DND-41 (cell line): ENCODE measurements at regions not wholly inside any gene's neighbourhood (a gene's known extent, or its start where the extent isn't known, plus 50 kb on each side); places are given as distances from the start of the nearest gene placed in this dataset.

ENCODE experiments used
- ATAC-seq: fragments of 200-7000 bp; cut with Tn5 transposase; 3 replicates; pipeline ENCODE4 v1.9.1; 2021; ENCODE audit warnings: low read depth; ENCODE audit not compliant: insufficient read depth
- DNase-seq: peaks from one replicate; pipeline ENCODE4 v3.0.0-alpha.2; 2020
- H2AFZ ChIP-seq: 2 replicates; pipeline ENCODE4 v1.6.0; 2012; ENCODE audit warnings: low read depth, low read length
- H3K27ac ChIP-seq: 2 replicates; pipeline ENCODE4 v1.5.1; 2012; ENCODE audit warnings: low read length, inconsistent platforms
- H3K27me3 ChIP-seq: fragments of 200-600 bp; sonication (generic); 2 replicates; pipeline ENCODE4 v1.6.0; 2012; ENCODE audit warnings: low read length, mild to moderate bottlenecking, inconsistent platforms; ENCODE audit not compliant: insufficient read depth, poor library complexity
- H3K36me3 ChIP-seq: 2 replicates; pipeline ENCODE4 v1.5.1; 2012; ENCODE audit warnings: low read length, inconsistent platforms; ENCODE audit not compliant: insufficient read depth
- H3K4me1 ChIP-seq: 2 replicates; pipeline ENCODE4 v1.5.1; 2012; ENCODE audit warnings: mild to moderate bottlenecking, low read length; ENCODE audit not compliant: insufficient read depth
- H3K4me2 ChIP-seq: 2 replicates; pipeline ENCODE4 v1.6.0; 2012; ENCODE audit warnings: mild to moderate bottlenecking, moderate library complexity, low read length, inconsistent platforms; ENCODE audit not compliant: insufficient read depth
- H3K4me3 ChIP-seq, 2 experiments: fragments of 200-600 bp in 1 of 2; shearing (Covaris generic) in 1 of 2; 2 replicates each; pipeline ENCODE4 v1.5.1; 2012 to 2016; ENCODE audit warnings: inconsistent platforms in 2 of 2, low read length in 2 of 2, mild to moderate bottlenecking in 2 of 2, low read depth in 1 of 2, moderate library complexity in 1 of 2
- H3K79me2 ChIP-seq: 2 replicates; pipeline ENCODE4 v1.6.0; 2012; ENCODE audit warnings: low read length, inconsistent platforms; ENCODE audit not compliant: insufficient read depth
- H3K9ac ChIP-seq: 2 replicates; pipeline ENCODE4 v1.6.0; 2012; ENCODE audit warnings: low read depth, mild to moderate bottlenecking, inconsistent platforms, low read length, moderate library complexity
- H3K9me3 ChIP-seq: 2 replicates; pipeline ENCODE4 v1.5.1; 2012; ENCODE audit warnings: low read length, moderate library complexity, mild to moderate bottlenecking, inconsistent platforms; ENCODE audit not compliant: insufficient read depth, severe bottlenecking
- H4K20me1 ChIP-seq: 2 replicates; pipeline ENCODE4 v1.6.0; 2012; ENCODE audit warnings: low read length; ENCODE audit not compliant: insufficient read depth
- EZH2 ChIP-seq: IDR thresholded peaks from 3 replicates; pipeline ENCODE4 v1.6.1; 2012; ENCODE audit warnings: borderline replicate concordance, low read depth, mild to moderate bottlenecking, moderate library complexity, low read length, inconsistent platforms; ENCODE audit not compliant: severe bottlenecking
- TF ChIP-seq, protein P1 (sequence below): IDR thresholded peaks from 2 replicates; pipeline ENCODE4 v1.5.1; 2012; ENCODE audit warnings: borderline replicate concordance, low read length, moderate library complexity, mild to moderate bottlenecking; ENCODE audit not compliant: poor library complexity, severe bottlenecking; ENCODE audit errors: extremely low read depth

DNA sequence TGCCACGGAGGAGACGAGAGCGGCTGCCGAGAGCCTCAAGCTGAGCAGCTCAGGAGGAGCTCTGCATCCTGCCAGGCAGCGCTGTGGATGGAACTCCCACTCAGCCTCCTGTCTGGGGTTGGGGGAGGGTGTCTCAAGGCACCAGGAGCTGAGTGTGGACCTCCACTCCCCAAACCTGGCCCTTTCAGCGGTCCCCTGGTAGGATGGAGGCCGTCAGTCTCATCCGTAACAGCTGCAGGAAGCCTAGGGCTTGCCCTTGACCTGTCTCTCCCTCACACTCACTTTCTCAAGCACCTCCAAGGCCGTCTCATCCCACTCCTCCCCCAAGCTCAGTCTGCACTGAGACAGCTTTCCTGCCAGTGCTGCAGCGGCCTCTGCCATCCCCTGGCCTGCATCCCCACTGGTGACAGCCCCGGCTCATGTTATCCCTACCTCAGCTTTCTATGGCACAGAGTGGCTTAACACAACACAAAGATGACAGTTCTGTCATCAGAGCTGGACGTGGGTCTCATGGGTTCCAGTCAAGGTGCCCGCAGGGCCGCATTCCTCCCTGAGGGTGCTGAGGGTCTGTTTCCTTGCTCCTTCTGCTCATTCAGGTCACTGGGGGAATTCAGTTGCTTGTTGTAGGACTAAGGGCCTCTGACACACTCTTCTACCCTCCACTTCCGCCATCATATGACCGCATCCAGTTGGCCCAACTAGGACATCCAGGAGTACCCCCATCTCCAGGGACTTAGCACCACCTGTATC, 341.9 kb upstream of the B3GAT1 start:
- ATAC-seq (no peak), DNase-seq (no peak)
- Histone ChIP-seq H3K9me3 (peaks cover 1% of the 10 kb centered on the region), H3K27ac (no peak overlapping the region; the same call in 1 of the 2 replicates), H2AFZ (no peak overlapping the region), H4K20me1 (no peaks in the 10 kb centered on the region), H3K36me3 (no peaks in the 10 kb centered on the region), H3K27me3 (no peaks in the 10 kb centered on the region), H3K79me2 (no peaks in the 10 kb centered on the region), H3K4me3 (no peak overlapping the region), H3K4me2 (no peak overlapping the region), H3K4me1 (peaks cover 5% of the 10 kb centered on the region), H3K9ac (no peak overlapping the region)
- TF ChIP-seq, protein P1, sequence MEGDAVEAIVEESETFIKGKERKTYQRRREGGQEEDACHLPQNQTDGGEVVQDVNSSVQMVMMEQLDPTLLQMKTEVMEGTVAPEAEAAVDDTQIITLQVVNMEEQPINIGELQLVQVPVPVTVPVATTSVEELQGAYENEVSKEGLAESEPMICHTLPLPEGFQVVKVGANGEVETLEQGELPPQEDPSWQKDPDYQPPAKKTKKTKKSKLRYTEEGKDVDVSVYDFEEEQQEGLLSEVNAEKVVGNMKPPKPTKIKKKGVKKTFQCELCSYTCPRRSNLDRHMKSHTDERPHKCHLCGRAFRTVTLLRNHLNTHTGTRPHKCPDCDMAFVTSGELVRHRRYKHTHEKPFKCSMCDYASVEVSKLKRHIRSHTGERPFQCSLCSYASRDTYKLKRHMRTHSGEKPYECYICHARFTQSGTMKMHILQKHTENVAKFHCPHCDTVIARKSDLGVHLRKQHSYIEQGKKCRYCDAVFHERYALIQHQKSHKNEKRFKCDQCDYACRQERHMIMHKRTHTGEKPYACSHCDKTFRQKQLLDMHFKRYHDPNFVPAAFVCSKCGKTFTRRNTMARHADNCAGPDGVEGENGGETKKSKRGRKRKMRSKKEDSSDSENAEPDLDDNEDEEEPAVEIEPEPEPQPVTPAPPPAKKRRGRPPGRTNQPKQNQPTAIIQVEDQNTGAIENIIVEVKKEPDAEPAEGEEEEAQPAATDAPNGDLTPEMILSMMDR = no peak
- TF ChIP-seq EZH2 = no peak

DNA sequence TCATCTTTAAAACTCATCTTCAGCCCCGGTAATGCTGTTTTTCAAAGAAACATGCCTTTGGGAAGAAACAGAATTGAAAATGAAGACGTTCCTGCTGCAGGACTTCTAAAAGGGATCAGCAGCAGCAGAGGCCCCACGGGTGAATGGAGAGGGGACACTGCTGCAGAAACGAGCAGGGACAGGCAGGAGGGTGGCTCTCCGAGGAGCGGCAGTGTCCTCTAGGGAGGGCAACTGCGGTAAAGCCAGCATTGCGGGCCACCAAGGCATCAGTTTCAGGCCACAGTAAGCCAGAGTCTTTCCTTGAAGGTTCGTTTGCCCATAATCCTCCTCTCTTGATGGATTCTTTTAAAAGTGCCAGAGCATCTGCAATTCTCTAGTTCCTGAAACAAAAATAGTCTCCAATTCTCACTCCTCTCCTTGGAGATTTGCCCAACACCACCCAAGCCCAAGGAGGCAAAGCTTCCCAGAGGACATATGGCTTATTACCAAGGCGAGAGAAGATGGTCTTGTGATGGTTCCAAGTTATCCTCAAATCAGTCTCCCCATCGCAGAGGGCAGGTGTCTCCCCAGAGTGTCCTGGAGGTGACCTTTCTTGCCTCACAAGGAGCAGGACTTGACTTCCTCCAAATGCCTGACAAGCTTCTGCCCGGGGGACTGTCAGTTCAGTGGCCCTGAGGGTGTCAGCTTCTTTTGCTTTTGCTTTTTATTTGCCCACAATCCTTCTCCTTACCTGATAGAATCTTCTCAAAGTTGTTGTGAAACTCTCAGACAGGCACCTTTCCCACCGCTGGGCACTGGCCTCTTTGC, 341.1 kb upstream of the B3GAT1 start:
- no peak overlapping the region for H2AFZ ChIP-seq
- no peak overlapping the region; the same call in 1 of the 2 replicates for H3K27ac ChIP-seq

DNA sequence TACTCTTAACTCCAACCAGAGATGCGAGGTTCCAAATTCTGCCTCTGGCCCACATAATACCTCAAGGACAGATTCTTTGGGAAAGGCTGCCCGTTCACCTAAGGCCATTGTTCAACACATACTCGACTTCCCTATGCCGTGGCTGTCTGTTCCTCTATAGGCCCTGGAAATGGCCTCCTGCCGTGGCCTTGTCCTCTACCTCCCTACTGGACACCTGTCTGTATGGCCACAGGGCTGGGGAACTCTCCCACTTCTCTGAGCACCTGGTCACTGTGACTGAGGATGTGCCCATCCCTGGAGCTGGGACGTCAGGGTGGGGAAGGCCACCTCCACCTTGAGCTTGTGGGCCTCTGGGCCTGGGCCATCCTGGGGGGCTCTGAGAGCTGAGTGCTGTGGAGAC, 340.5 kb upstream of the B3GAT1 start:
- no peak for ATAC-seq
- no peak overlapping the region for H3K4me2 ChIP-seq

More for the DNA sequence above, 341.1 kb upstream of the B3GAT1 start:
- DNase-seq (no peak), ATAC-seq (no peak)
- TF ChIP-seq, protein P1 = no peak
- no peak for TF ChIP-seq EZH2
- H4K20me1 ChIP-seq = no peaks in the 10 kb centered on the region
- H3K79me2 ChIP-seq = no peaks in the 10 kb centered on the region
- no peak overlapping the region for H3K4me2 ChIP-seq
- no peaks in the 10 kb centered on the region for H3K27me3 ChIP-seq
- no peak overlapping the region for H3K9ac ChIP-seq
- no peak overlapping the region for H3K4me3 ChIP-seq
- no peaks in the 10 kb centered on the region for H3K36me3 ChIP-seq
- peaks cover 9% of the 10 kb centered on the region for H3K4me1 ChIP-seq
- peaks cover 9% of the 10 kb centered on the region for H3K9me3 ChIP-seq

More for the DNA sequence above, 340.5 kb upstream of the B3GAT1 start:
- no peaks in the 10 kb centered on the region for H3K79me2 ChIP-seq
- H2AFZ ChIP-seq = no peak overlapping the region
- H3K36me3 ChIP-seq = no peaks in the 10 kb centered on the region
- no peaks in the 10 kb centered on the region for H4K20me1 ChIP-seq
- TF ChIP-seq, protein P1 = no peak
- no peak for TF ChIP-seq EZH2
- peaks cover 9% of the 10 kb centered on the region for H3K9me3 ChIP-seq
- peaks cover 9% of the 10 kb centered on the region for H3K4me1 ChIP-seq
- H3K9ac ChIP-seq = no peak overlapping the region
- no peak overlapping the region for H3K4me3 ChIP-seq
- no peak overlapping the region for H3K27ac ChIP-seq
- no peaks in the 10 kb centered on the region for H3K27me3 ChIP-seq
- no peak for DNase-seq
